ENCODE measurements at regions not wholly inside any gene's neighbourhood (a gene's known extent, or its start where the extent isn't known, plus 50 kb on each side); places are given as distances from the start of the nearest gene placed in this dataset.

- no CpG with 5 or more reads among the region's 20 CpGs for WGBS (ENCODE audit: insufficient coverage, insufficient read length)
- Histone ChIP-seq H3K27me3 (ENCODE audit: control insufficient read depth, insufficient read depth, low read length) (no peaks in the 10 kb centered on the region), H3K36me3 (ENCODE audit: control insufficient read depth, insufficient read depth, low read length) (no peaks in the 10 kb centered on the region)
Measured at GRCh38 chr2:238638100-238638981, 209.5 kb upstream of the TWIST2 start.

GRCh38 chr2:238638982-238639628, 208.8 kb upstream of the TWIST2 start:
- Histone ChIP-seq H3K4me1 (ENCODE audit: control insufficient read depth, insufficient read depth, low read length) (no peaks in the 10 kb centered on the region), H3K27me3 (ENCODE audit: control insufficient read depth, insufficient read depth, low read length) (no peaks in the 10 kb centered on the region), H3K4me3 (ENCODE audit: low read length) (no peak overlapping the region), H3K27ac (ENCODE audit: low read length) (no peak overlapping the region), H3K36me3 (ENCODE audit: control insufficient read depth, insufficient read depth, low read length) (no peaks in the 10 kb centered on the region), H3K9me3 (ENCODE audit: control insufficient read depth, insufficient read depth, low read length) (peaks cover 35% of the 10 kb centered on the region)
- DNase-seq (ENCODE audit: low read depth, low spot score) = no peak
- WGBS (ENCODE audit: insufficient coverage, insufficient read length) = no CpG with 5 or more reads among the region's 17 CpGs

More at GRCh38 chr2:238638100-238638981, 209.5 kb upstream of the TWIST2 start:
- no peak for DNase-seq (ENCODE audit: low read depth, low spot score)
- Histone ChIP-seq H3K9me3 (ENCODE audit: control insufficient read depth, insufficient read depth, low read length) (peaks cover 29% of the 10 kb centered on the region), H3K4me1 (ENCODE audit: control insufficient read depth, insufficient read depth, low read length) (no peaks in the 10 kb centered on the region), H3K27ac (ENCODE audit: low read length) (no peak overlapping the region), H3K4me3 (ENCODE audit: low read length) (no peak overlapping the region)

GRCh38 chr2:238640486-238640885, 207.4 kb upstream of the TWIST2 start:
- H3K9me3 ChIP-seq (ENCODE audit: control insufficient read depth, insufficient read depth, low read length) = peaks cover 28% of the 10 kb centered on the region
- no peak overlapping the region for H3K27ac ChIP-seq (ENCODE audit: low read length)
- no peaks in the 10 kb centered on the region for H3K36me3 ChIP-seq (ENCODE audit: control insufficient read depth, insufficient read depth, low read length)
- no peak overlapping the region for H3K4me3 ChIP-seq (ENCODE audit: low read length)
- WGBS (ENCODE audit: insufficient coverage, insufficient read length) = no CpG with 5 or more reads among the region's 8 CpGs
- no peaks in the 10 kb centered on the region for H3K4me1 ChIP-seq (ENCODE audit: control insufficient read depth, insufficient read depth, low read length)
- H3K27me3 ChIP-seq (ENCODE audit: control insufficient read depth, insufficient read depth, low read length) = no peaks in the 10 kb centered on the region
- no peak for DNase-seq (ENCODE audit: low read depth, low spot score)

DNA sequence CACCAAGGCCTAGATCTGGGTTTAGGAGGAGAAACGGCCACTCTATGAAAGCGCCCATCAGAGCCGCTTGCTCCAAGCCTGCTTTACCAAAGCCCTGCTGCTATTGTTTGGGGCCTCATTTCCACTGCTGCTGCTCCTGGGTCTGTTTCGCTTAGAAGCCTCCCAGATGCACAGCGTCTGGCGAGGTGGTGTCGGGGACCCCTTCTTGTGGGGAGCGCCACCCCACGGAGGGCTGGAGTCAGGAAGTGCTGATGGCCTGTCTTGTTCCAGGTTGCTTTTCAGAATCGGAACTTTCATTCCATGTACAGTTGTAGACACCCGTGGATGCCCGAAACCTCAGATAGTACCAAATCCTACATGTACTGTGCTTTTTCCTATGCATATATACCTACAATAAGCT, 204.9 kb upstream of the TWIST2 start:
- no peak overlapping the region for H3K4me3 ChIP-seq (ENCODE audit: low read length)
- H3K36me3 ChIP-seq (ENCODE audit: control insufficient read depth, insufficient read depth, low read length) = no peaks in the 10 kb centered on the region
- DNase-seq (ENCODE audit: low read depth, low spot score) = no peak
- peaks cover 28% of the 10 kb centered on the region for H3K9me3 ChIP-seq (ENCODE audit: control insufficient read depth, insufficient read depth, low read length)
- no peak overlapping the region for H3K27ac ChIP-seq (ENCODE audit: low read length)
- no CpG with 5 or more reads among the region's 12 CpGs for WGBS (ENCODE audit: insufficient coverage, insufficient read length)
- no peaks in the 10 kb centered on the region for H3K27me3 ChIP-seq (ENCODE audit: control insufficient read depth, insufficient read depth, low read length)
- no peaks in the 10 kb centered on the region for H3K4me1 ChIP-seq (ENCODE audit: control insufficient read depth, insufficient read depth, low read length)

GRCh38 chr2:238643400-238643907, 204.4 kb upstream of the TWIST2 start:
- no peaks in the 10 kb centered on the region for H3K4me1 ChIP-seq (ENCODE audit: control insufficient read depth, insufficient read depth, low read length)
- no peaks in the 10 kb centered on the region for H3K27me3 ChIP-seq (ENCODE audit: control insufficient read depth, insufficient read depth, low read length)
- no peak for DNase-seq (ENCODE audit: low read depth, low spot score)
- H3K36me3 ChIP-seq (ENCODE audit: control insufficient read depth, insufficient read depth, low read length) = no peaks in the 10 kb centered on the region
- no CpG with 5 or more reads among the region's 5 CpGs for WGBS (ENCODE audit: insufficient coverage, insufficient read length)
- no peak overlapping the region for H3K4me3 ChIP-seq (ENCODE audit: low read length)
- no peak overlapping the region for H3K27ac ChIP-seq (ENCODE audit: low read length)
- H3K9me3 ChIP-seq (ENCODE audit: control insufficient read depth, insufficient read depth, low read length) = peaks cover 23% of the 10 kb centered on the region

DNA sequence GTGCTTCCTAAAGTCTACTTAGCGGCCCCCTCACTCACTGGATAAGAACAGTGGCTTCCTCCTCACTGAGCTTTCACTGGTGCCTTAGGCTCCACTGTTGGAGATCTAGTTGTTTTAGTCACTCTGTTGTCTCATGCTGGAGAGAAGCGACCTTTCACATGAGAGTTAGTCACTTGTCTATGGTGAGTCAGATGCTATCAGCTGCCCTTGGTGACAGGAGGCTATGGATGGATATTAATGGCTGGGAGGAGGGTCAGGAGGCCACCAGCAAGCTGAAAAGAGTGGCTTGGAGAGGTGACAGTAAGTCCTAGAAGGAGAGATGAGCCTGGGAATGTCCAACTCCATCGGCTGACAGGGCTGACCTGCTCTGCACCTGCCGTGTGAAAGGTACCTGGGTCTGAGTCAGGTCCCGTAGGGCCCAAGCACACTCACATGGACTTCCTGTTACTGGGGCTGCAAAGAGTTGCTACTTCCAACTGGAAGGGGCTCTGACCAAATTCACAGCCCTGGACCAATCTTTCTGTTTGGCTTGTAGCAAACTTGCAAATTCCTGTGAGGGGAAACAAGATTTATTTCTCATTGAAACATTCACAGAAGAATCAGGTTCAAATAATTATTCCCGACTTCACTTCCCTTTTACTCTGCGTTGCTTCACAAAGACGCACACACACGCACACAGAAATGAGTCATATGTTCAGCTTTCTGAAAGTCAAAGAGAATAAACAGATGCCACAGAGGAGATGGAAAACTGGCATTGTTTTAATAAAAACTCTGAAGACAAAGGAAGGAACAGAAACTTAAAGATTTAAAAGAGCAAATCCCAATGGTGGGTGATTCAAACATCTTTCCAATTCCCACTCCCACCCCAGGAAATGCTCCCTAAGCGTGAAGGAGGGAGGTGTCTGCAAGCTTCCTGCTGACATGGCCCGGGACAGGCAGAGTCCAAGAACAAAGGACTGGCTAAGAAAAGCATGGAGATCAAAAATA, 203.5 kb upstream of the TWIST2 start:
- H3K4me3 ChIP-seq (ENCODE audit: low read length) = no peak overlapping the region
- no peaks in the 10 kb centered on the region for H3K27me3 ChIP-seq (ENCODE audit: control insufficient read depth, insufficient read depth, low read length)
- no CpG with 5 or more reads among the region's 11 CpGs for WGBS (ENCODE audit: insufficient coverage, insufficient read length)

GRCh38 chr2:238645095-238645494, 202.8 kb upstream of the TWIST2 start:
- no peaks in the 10 kb centered on the region for H3K4me1 ChIP-seq (ENCODE audit: control insufficient read depth, insufficient read depth, low read length)
- no peaks in the 10 kb centered on the region for H3K36me3 ChIP-seq (ENCODE audit: control insufficient read depth, insufficient read depth, low read length)
- no peak overlapping the region for H3K4me3 ChIP-seq (ENCODE audit: low read length)
- no peaks in the 10 kb centered on the region for H3K27me3 ChIP-seq (ENCODE audit: control insufficient read depth, insufficient read depth, low read length)
- no peak overlapping the region for H3K27ac ChIP-seq (ENCODE audit: low read length)
- no peak for DNase-seq (ENCODE audit: low read depth, low spot score)
- H3K9me3 ChIP-seq (ENCODE audit: control insufficient read depth, insufficient read depth, low read length) = peaks cover 20% of the 10 kb centered on the region
- WGBS (ENCODE audit: insufficient coverage, insufficient read length) = no CpG with 5 or more reads among the region's 6 CpGs

More for the DNA sequence above, 203.5 kb upstream of the TWIST2 start:
- no peaks in the 10 kb centered on the region for H3K4me1 ChIP-seq (ENCODE audit: control insufficient read depth, insufficient read depth, low read length)
- H3K9me3 ChIP-seq (ENCODE audit: control insufficient read depth, insufficient read depth, low read length) = peaks cover 20% of the 10 kb centered on the region
- no peaks in the 10 kb centered on the region for H3K36me3 ChIP-seq (ENCODE audit: control insufficient read depth, insufficient read depth, low read length)
- no peak overlapping the region for H3K27ac ChIP-seq (ENCODE audit: low read length)
- no peak for DNase-seq (ENCODE audit: low read depth, low spot score)

DNA sequence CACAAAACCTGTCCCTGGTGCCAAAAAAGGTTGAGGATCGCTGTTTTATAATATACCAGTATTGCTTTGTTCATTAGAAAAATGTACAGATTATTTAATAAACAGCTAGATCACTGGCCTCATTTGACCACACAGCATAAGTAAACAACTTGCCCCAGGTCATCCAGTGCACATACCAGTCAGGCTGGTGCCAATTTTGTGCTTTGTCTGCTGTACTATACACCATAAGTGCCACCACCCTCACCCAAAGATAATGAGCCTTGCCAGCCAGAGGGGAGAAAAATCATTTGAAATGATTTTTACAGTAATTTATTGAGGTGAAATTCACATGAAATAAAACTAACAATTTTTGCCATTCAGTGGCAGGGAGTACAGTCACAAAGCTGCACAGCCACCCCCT, 202.2 kb upstream of the TWIST2 start:
- H3K36me3 ChIP-seq (ENCODE audit: control insufficient read depth, insufficient read depth, low read length) = no peaks in the 10 kb centered on the region
- no peak for DNase-seq (ENCODE audit: low read depth, low spot score)

GRCh38 chr2:238646281-238646680, 201.6 kb upstream of the TWIST2 start:
- H3K9me3 ChIP-seq (ENCODE audit: control insufficient read depth, insufficient read depth, low read length) = peaks cover 22% of the 10 kb centered on the region
- no peaks in the 10 kb centered on the region for H3K4me1 ChIP-seq (ENCODE audit: control insufficient read depth, insufficient read depth, low read length)
- no peak overlapping the region for H3K27ac ChIP-seq (ENCODE audit: low read length)
- no peak overlapping the region for H3K4me3 ChIP-seq (ENCODE audit: low read length)
- no peak for DNase-seq (ENCODE audit: low read depth, low spot score)
- H3K27me3 ChIP-seq (ENCODE audit: control insufficient read depth, insufficient read depth, low read length) = no peaks in the 10 kb centered on the region
- no peaks in the 10 kb centered on the region for H3K36me3 ChIP-seq (ENCODE audit: control insufficient read depth, insufficient read depth, low read length)
- WGBS (ENCODE audit: insufficient coverage, insufficient read length) = no CpG with 5 or more reads among the region's 4 CpGs

More for the DNA sequence above, 202.2 kb upstream of the TWIST2 start:
- Histone ChIP-seq H3K27me3 (ENCODE audit: control insufficient read depth, insufficient read depth, low read length) (no peaks in the 10 kb centered on the region), H3K27ac (ENCODE audit: low read length) (no peak overlapping the region), H3K4me3 (ENCODE audit: low read length) (no peak overlapping the region), H3K4me1 (ENCODE audit: control insufficient read depth, insufficient read depth, low read length) (no peaks in the 10 kb centered on the region), H3K9me3 (ENCODE audit: control insufficient read depth, insufficient read depth, low read length) (peaks cover 19% of the 10 kb centered on the region)
- WGBS (ENCODE audit: insufficient coverage, insufficient read length) = no CpG with 5 or more reads among the region's 1 CpG

DNA sequence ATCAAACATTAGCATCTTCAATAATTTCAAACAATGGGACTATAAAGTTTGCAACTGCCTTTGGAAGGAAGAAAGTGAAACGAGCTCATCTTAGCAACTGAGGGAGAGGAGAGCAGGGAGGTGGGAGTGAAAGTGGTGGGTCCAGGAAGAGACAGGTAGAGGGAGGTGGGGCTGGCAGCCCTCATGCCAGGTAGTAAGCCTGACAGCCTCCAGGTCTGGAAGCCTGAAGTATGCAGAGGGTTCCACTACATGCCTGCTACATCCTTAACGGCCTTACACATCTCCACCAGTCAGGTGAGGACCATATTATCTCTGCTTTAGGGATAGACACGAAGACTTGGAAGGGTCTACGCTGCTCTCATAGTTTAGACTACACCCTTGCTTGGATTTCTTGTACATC, 201.1 kb upstream of the TWIST2 start:
- Histone ChIP-seq H3K9me3 (ENCODE audit: control insufficient read depth, insufficient read depth, low read length) (peaks cover 22% of the 10 kb centered on the region), H3K36me3 (ENCODE audit: control insufficient read depth, insufficient read depth, low read length) (no peaks in the 10 kb centered on the region), H3K4me3 (ENCODE audit: low read length) (no peak overlapping the region), H3K27me3 (ENCODE audit: control insufficient read depth, insufficient read depth, low read length) (no peaks in the 10 kb centered on the region), H3K4me1 (ENCODE audit: control insufficient read depth, insufficient read depth, low read length) (no peaks in the 10 kb centered on the region), H3K27ac (ENCODE audit: low read length) (no peak overlapping the region)
- DNase-seq (ENCODE audit: low read depth, low spot score) = no peak
- no CpG with 5 or more reads among the region's 4 CpGs for WGBS (ENCODE audit: insufficient coverage, insufficient read length)
